ENCODE measurements at regions not wholly inside any gene's neighbourhood (a gene's known extent, or its start where the extent isn't known, plus 50 kb on each side); places are given as distances from the start of the nearest gene placed in this dataset.

DNA sequence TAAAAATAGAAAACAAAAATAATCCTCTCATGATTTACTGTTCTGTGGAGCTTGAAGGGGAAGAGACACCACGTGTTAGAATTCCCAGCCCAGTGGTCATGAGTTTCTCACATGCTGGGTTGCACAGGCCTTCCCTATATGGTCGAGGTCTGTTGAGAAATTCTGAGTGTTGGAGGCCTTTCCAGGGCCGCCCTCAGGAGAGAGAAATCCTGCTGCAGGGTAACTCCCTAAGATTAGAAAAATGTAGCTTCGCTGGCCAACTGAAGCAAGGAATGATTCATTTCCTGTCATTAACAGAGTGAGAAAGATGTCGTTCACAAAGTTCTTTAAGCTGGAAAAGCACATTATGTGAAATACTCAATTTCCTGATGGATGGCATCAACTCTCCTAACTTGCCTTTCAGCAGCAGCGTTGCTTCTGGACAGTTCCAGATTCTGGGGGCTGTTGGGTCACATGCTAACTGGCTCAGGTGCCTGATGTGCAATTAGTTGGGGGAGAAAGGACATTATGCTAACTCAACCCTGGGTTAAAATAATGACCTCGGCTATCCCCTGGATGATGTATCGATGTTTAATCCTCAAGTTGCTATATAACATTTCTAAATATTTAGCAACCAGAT, 104.8 kb upstream of the CD180 start:
- peaks cover 0 to 16% of the 10 kb centered on the region in 2 donors for H3K27me3 Mint-ChIP-seq
- Histone ChIP-seq H3K27ac (ENCODE audit: low read depth, low read length) (no peak overlapping the region), H3K9me3 (ENCODE audit: low read length) (no peaks in the 10 kb centered on the region), H3K4me1 (ENCODE audit: insufficient read depth, low read length) (no peaks in the 10 kb centered on the region), H3K4me3 (ENCODE audit: low read length) (no peak overlapping the region), H3K36me3 (ENCODE audit: insufficient read depth, low read length) (no peaks in the 10 kb centered on the region), H3K27me3 (ENCODE audit: insufficient read depth, low read length, poor library complexity, severe bottlenecking) (no peaks in the 10 kb centered on the region)
- H3K36me3 Mint-ChIP-seq, result peaks cover 0 to 6% (median under 1%) of the 10 kb centered on the region in 3 donors
- no peak overlapping the region for H3K4me3 Mint-ChIP-seq
- peaks cover 0 to 3% (median 2%) of the 10 kb centered on the region in 3 donors for H3K4me1 Mint-ChIP-seq
- CTCF ChIA-PET, result no interaction called here
- POLR2A ChIA-PET, result no interaction called here
- no peaks in the 10 kb centered on the region for H3K9me3 Mint-ChIP-seq
- no peak overlapping the region for H3K27ac Mint-ChIP-seq
- DNase-seq, result no peak

DNA sequence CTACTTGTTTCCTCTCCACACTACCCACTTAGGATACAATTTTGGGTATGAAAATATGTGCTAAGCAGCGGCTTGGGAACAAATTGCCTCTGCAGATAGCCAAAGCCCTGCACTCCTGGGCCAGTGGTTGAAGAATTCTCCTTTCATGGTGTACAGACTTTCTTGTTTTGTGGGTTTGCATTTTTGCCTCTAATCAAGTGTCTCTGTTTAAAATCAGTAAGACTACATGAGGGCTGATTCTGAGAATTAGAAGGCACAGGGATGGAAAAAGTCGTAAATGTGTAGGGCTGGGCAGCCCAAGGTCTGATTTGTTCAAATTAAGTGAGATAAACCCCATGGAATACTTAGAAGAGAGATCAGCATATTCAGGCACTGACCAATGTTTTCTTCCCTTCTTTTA, 103.7 kb upstream of the CD180 start:
- no peak for DNase-seq
- Mint-ChIP-seq H3K9me3 (no peaks in the 10 kb centered on the region), H3K36me3 (peaks cover 0 to 6% (median 2%) of the 10 kb centered on the region in 3 donors), H3K27me3 (peaks cover 0 to 21% of the 10 kb centered on the region in 2 donors), H3K4me1 (no peaks in the 10 kb centered on the region), H3K27ac (peak overlapping the region in 1 of 8 donors; percentile 84), H3K4me3 (no peak overlapping the region)
- ChIA-PET CTCF (no interaction called here), POLR2A (no interaction called here)
- no peaks in the 10 kb centered on the region for H3K36me3 ChIP-seq (ENCODE audit: insufficient read depth, low read length)
- no peaks in the 10 kb centered on the region for H3K9me3 ChIP-seq (ENCODE audit: low read length)
- no peak overlapping the region for H3K4me3 ChIP-seq (ENCODE audit: low read length)
- no peaks in the 10 kb centered on the region for H3K4me1 ChIP-seq (ENCODE audit: insufficient read depth, low read length)
- H3K27ac ChIP-seq (ENCODE audit: low read depth, low read length), result no peak overlapping the region
- no peaks in the 10 kb centered on the region for H3K27me3 ChIP-seq (ENCODE audit: insufficient read depth, low read length, poor library complexity, severe bottlenecking)

DNA sequence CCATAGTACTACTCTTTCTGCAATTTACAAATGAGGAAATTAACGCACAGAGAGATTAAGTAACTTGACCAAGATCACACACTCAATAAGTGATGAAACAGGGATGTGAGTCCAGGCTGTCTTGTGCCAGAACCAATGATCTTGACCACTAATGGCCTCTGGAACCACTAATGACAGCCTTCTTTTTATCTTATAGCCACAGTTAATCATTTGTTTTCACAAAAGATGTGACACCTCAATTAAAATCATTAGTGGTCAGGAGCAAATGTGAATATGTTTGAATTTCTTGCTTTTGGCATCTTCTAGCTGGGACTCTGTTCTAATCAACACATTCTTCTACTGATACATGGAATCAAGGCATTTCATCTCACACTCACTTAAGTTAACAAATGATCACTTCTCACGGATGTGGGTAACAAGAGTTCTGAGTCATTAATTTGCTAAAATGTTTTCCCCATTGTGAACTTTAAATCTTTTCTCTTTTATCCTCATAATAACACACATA, 102.7 kb upstream of the CD180 start:
- Mint-ChIP-seq H3K36me3 (peaks cover 0 to 6% (median 2%) of the 10 kb centered on the region in 3 donors), H3K27me3 (peaks cover 0 to 21% of the 10 kb centered on the region in 2 donors), H3K27ac (no peak overlapping the region), H3K4me1 (no peaks in the 10 kb centered on the region), H3K4me3 (no peak overlapping the region), H3K9me3 (no peaks in the 10 kb centered on the region)
- CTCF ChIA-PET, result no interaction called here
- H3K9me3 ChIP-seq (ENCODE audit: low read length), result no peaks in the 10 kb centered on the region
- DNase-seq, result no peak
- H3K27me3 ChIP-seq (ENCODE audit: insufficient read depth, low read length, poor library complexity, severe bottlenecking), result no peaks in the 10 kb centered on the region
- no peaks in the 10 kb centered on the region for H3K4me1 ChIP-seq (ENCODE audit: insufficient read depth, low read length)
- no peak overlapping the region for H3K27ac ChIP-seq (ENCODE audit: low read depth, low read length)
- H3K36me3 ChIP-seq (ENCODE audit: insufficient read depth, low read length), result no peaks in the 10 kb centered on the region
- H3K4me3 ChIP-seq (ENCODE audit: low read length), result no peak overlapping the region
- POLR2A ChIA-PET, result no interaction called here

DNA sequence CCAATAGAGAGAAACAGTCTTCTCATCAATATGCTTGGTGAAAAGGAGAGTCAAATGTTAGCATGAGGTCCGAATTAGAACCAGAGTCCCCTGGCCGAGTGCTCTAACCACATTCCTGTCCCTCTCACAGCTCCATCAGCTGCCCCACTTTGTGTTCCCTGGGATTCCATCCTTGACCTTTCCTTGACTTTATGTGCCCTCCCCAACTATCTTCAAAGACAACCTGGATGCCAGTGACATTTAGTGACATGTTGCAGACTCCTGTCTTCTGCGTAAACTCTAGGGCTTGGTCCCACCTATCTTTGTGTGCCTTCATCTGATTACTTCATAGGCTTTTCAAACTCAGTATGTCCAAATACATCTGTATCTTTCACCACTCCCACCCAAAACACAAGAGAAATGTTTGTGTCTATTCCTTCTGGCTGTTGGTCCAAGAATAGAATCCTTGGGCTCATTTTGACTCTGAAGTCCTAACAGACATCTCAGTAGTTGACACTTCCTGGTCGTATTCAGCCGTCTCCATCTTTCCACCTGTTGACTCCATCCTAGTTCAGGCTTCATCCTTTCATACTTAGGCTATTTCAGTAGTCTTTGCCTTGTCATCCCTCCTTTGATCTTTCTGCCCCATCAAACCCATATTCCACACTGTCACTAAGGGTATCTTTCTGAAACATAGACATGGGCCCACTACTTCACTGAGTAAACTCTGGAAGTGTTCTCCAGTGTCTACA, 101.4 kb upstream of the CD180 start:
- no peak overlapping the region for H3K4me3 Mint-ChIP-seq
- H3K27me3 Mint-ChIP-seq, result peaks cover 0 to 21% of the 10 kb centered on the region in 2 donors
- no peaks in the 10 kb centered on the region for H3K9me3 Mint-ChIP-seq
- Histone ChIP-seq H3K4me3 (ENCODE audit: low read length) (no peak overlapping the region), H3K27ac (ENCODE audit: low read depth, low read length) (no peak overlapping the region), H3K27me3 (ENCODE audit: insufficient read depth, low read length, poor library complexity, severe bottlenecking) (no peaks in the 10 kb centered on the region), H3K4me1 (ENCODE audit: insufficient read depth, low read length) (no peaks in the 10 kb centered on the region), H3K9me3 (ENCODE audit: low read length) (no peaks in the 10 kb centered on the region), H3K36me3 (ENCODE audit: insufficient read depth, low read length) (no peaks in the 10 kb centered on the region)
- no peak overlapping the region for H3K27ac Mint-ChIP-seq
- CTCF ChIA-PET, result no interaction called here
- DNase-seq, result no peak
- no peaks in the 10 kb centered on the region for H3K4me1 Mint-ChIP-seq
- POLR2A ChIA-PET, result no interaction called here
- peaks cover 0 to 6% (median 2%) of the 10 kb centered on the region in 3 donors for H3K36me3 Mint-ChIP-seq

DNA sequence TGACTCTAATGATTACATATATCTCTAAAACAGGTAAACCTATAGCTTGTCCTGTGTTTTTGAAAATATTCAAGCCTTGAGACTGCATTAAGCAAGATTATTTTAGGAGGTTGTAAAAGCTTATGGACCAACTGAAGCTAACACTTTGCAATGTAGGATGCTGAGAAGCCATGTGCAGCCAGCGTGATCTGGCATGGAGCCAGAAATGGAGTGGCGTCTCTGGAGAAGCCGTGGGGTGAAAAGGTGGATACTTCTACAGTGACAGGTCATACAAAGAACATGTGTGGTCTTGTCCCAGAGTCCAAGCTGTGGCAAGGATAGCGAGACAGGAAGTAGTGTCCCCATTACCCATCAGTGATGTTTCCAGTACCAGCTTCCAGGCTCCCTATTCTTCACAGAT, 100.8 kb upstream of the CD180 start:
- CTCF ChIA-PET, result no interaction called here
- no peak overlapping the region for H3K27ac ChIP-seq (ENCODE audit: low read depth, low read length)
- Mint-ChIP-seq H3K36me3 (peaks cover 0 to 6% (median 2%) of the 10 kb centered on the region in 3 donors), H3K27ac (no peak overlapping the region), H3K4me3 (no peak overlapping the region), H3K9me3 (no peaks in the 10 kb centered on the region), H3K4me1 (no peaks in the 10 kb centered on the region), H3K27me3 (peaks cover 0 to 21% of the 10 kb centered on the region in 2 donors)
- no peak for DNase-seq
- no peaks in the 10 kb centered on the region for H3K4me1 ChIP-seq (ENCODE audit: insufficient read depth, low read length)
- H3K9me3 ChIP-seq (ENCODE audit: low read length), result no peaks in the 10 kb centered on the region
- no peak overlapping the region for H3K4me3 ChIP-seq (ENCODE audit: low read length)
- H3K36me3 ChIP-seq (ENCODE audit: insufficient read depth, low read length), result no peaks in the 10 kb centered on the region
- POLR2A ChIA-PET, result no interaction called here
- no peaks in the 10 kb centered on the region for H3K27me3 ChIP-seq (ENCODE audit: insufficient read depth, low read length, poor library complexity, severe bottlenecking)

DNA sequence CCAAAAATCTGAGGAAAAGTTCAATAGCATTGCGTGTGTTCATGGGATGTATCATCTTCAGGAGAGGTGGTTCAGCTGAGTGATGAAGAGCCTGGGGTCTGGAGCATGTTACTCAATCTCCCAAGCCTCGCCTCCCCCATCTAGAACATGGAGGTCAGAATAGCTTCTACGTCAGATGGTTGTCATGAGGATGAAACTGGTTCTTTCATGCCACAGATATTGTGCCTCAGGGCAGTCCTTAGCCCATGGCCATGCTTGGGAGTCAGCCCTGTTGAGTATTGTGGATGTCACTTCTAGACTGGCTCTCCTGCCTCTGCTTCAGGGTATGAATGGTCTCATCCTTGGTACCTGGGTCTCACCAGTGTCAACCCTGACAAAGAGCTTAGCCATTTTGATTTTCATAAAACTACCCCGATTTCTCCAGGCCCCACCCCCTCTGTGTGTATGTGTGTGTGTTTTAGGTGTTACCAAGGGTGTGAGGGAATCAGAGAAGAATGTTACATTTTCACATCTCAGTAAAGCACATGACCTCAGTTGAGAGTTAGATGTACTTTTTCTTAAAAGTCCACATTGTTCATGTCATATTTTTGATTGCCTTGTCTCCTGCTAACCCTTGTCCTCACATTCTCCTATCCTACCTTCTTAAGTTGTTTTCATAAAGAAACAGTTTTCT, 97.8 kb upstream of the CD180 start:
- no peak for DNase-seq
- Histone ChIP-seq H3K4me1 (ENCODE audit: insufficient read depth, low read length) (no peaks in the 10 kb centered on the region), H3K36me3 (ENCODE audit: insufficient read depth, low read length) (no peaks in the 10 kb centered on the region), H3K27ac (ENCODE audit: low read depth, low read length) (no peak overlapping the region), H3K27me3 (ENCODE audit: insufficient read depth, low read length, poor library complexity, severe bottlenecking) (no peaks in the 10 kb centered on the region), H3K9me3 (ENCODE audit: low read length) (no peaks in the 10 kb centered on the region), H3K4me3 (ENCODE audit: low read length) (no peak overlapping the region)
- no peaks in the 10 kb centered on the region for H3K9me3 Mint-ChIP-seq
- ChIA-PET CTCF (no interaction called here), POLR2A (no interaction called here)
- H3K36me3 Mint-ChIP-seq, result peaks cover 0 to 6% (median 2%) of the 10 kb centered on the region in 3 donors
- H3K4me3 Mint-ChIP-seq, result no peak overlapping the region
- H3K27ac Mint-ChIP-seq, result no peak overlapping the region
- H3K27me3 Mint-ChIP-seq, result peaks cover 3 to 17% of the 10 kb centered on the region in 2 donors
- no peaks in the 10 kb centered on the region for H3K4me1 Mint-ChIP-seq

DNA sequence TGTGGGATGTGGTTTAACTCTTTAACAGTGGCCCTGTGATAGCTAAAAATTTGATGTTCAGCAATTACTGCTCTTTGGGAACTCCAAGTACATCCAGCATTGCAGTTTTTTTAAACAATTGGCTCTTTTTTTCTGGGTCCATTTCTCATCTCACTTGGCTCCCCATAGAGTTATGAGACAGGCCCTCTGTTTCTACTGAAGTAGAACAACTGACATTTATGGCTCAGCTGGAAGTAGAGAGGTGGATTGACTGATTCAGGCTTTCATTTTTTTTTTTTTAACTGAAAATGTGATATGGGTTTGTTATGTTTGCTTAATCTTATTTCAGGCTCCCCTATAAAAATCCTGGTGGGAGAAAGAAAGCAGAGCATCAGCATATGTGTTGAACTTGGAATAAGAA, 96.6 kb upstream of the CD180 start:
- Mint-ChIP-seq H3K4me1 (no peaks in the 10 kb centered on the region), H3K27ac (no peak overlapping the region), H3K27me3 (peaks cover 3 to 13% of the 10 kb centered on the region in 2 donors), H3K36me3 (peaks cover 0 to 4% (median 2%) of the 10 kb centered on the region in 3 donors), H3K9me3 (no peaks in the 10 kb centered on the region), H3K4me3 (no peak overlapping the region)
- Histone ChIP-seq H3K27ac (ENCODE audit: low read depth, low read length) (no peak overlapping the region), H3K4me3 (ENCODE audit: low read length) (no peak overlapping the region), H3K36me3 (ENCODE audit: insufficient read depth, low read length) (no peaks in the 10 kb centered on the region), H3K9me3 (ENCODE audit: low read length) (no peaks in the 10 kb centered on the region), H3K4me1 (ENCODE audit: insufficient read depth, low read length) (no peaks in the 10 kb centered on the region), H3K27me3 (ENCODE audit: insufficient read depth, low read length, poor library complexity, severe bottlenecking) (no peaks in the 10 kb centered on the region)
- no peak for DNase-seq
- ChIA-PET CTCF (no interaction called here), POLR2A (no interaction called here)

DNA sequence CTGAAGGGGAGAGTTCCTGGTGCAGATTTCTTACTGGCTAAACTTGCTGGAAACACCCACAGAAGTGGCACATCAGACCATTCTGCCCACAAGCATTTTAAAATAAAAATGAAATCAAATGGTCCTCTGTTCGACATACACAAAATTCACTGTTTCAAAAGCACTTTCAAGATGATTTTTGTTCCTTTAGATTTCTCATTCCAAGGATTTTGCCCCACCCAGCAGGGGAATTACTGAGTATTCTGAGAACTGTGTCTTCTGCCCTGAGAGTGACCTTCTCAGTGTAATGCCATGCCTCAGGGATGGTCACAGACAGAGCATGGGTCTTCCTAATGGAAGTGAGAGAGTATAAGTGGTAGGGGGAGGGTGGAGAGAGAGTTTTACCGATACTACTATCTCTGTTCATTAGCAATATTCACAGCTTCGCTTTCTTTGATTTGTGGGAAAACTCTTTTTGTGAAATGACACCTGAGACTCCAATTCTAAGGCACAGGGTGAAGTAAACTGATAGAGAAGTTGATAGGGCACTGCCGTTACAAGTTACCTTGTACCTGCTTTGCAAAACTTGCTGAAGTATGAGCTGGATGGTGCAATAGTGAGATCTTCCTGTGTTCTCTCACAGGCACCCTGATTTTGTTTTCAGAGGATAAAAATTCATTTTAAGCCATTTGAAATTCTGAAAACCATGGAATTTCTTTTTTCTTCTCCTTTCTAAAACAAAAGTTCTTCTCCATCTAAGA, 95.8 kb upstream of the CD180 start:
- POLR2A ChIA-PET, result no interaction called here
- H3K9me3 Mint-ChIP-seq, result no peaks in the 10 kb centered on the region
- H3K27ac Mint-ChIP-seq, result no peak overlapping the region
- peaks cover 3 to 8% of the 10 kb centered on the region in 2 donors for H3K27me3 Mint-ChIP-seq
- DNase-seq, result no peak
- no peaks in the 10 kb centered on the region for H3K36me3 ChIP-seq (ENCODE audit: insufficient read depth, low read length)
- CTCF ChIA-PET, result no interaction called here
- no peak overlapping the region for H3K27ac ChIP-seq (ENCODE audit: low read depth, low read length)
- no peaks in the 10 kb centered on the region for H3K4me1 ChIP-seq (ENCODE audit: insufficient read depth, low read length)
- no peaks in the 10 kb centered on the region for H3K4me1 Mint-ChIP-seq
- H3K4me3 Mint-ChIP-seq, result no peak overlapping the region
- no peaks in the 10 kb centered on the region for H3K9me3 ChIP-seq (ENCODE audit: low read length)
- H3K27me3 ChIP-seq (ENCODE audit: insufficient read depth, low read length, poor library complexity, severe bottlenecking), result no peaks in the 10 kb centered on the region
- peaks cover 0 to 2% (median 0%) of the 10 kb centered on the region in 3 donors for H3K36me3 Mint-ChIP-seq
- H3K4me3 ChIP-seq (ENCODE audit: low read length), result no peak overlapping the region

All from CD8-positive, alpha-beta memory T cell (primary cell).